Cardiac muscle cell (in vitro differentiated cells and primary cell): ENCODE measurements at regions not wholly inside any gene's neighbourhood (a gene's known extent, or its start where the extent isn't known, plus 50 kb on each side); places are given as distances from the start of the nearest gene placed in this dataset.

ENCODE experiments used
- DNase-seq, 2 donors: peaks; one replicate each; pipeline versions ENCODE4 v3.0.0 to v3.0.0-alpha.2; 2010 to 2017; ENCODE audit warnings: low read depth in 1 of 2, low spot score in 1 of 2
- H3K27ac ChIP-seq: fragments of 200-600 bp; sonication (generic); 2 replicates; pipeline ENCODE4 v1.5.1; 2016
- H3K27me3 ChIP-seq: fragments of 200-600 bp; sonication (generic); 2 replicates; pipeline ENCODE4 v1.6.0; 2016; ENCODE audit warnings: control low read depth
- H3K36me3 ChIP-seq: fragments of 200-600 bp; sonication (generic); 2 replicates; pipeline ENCODE4 v1.5.1; 2016; ENCODE audit warnings: control low read depth
- H3K4me1 ChIP-seq: fragments of 200-600 bp; sonication (generic); 2 replicates; pipeline ENCODE4 v1.8.1; 2017; ENCODE audit warnings: low read depth, mild to moderate bottlenecking, mixed run types
- H3K4me3 ChIP-seq: fragments of 200-600 bp; sonication (generic); 2 replicates; pipeline ENCODE4 v1.5.1; 2016; ENCODE audit warnings: mild to moderate bottlenecking
- H3K9me3 ChIP-seq: fragments of 200-600 bp; sonication (generic); 2 replicates; pipeline ENCODE4 v1.5.1; 2017; ENCODE audit warnings: low read depth, mild to moderate bottlenecking, control low read depth
- CTCF ChIP-seq: IDR thresholded peaks from 2 replicates; pipeline ENCODE4 v1.5.1; 2012; ENCODE audit warnings: low read depth, mild to moderate bottlenecking, low read length

- Histone ChIP-seq H3K4me1 (no peaks in the 10 kb centered on the region), H3K27me3 (no peaks in the 10 kb centered on the region), H3K9me3 (no peaks in the 10 kb centered on the region), H3K27ac (no peak overlapping the region), H3K4me3 (no peak overlapping the region), H3K36me3 (no peaks in the 10 kb centered on the region)
- no peak for DNase-seq
- TF ChIP-seq CTCF: no peak
Measured at GRCh38 chr1:242731446-242731845, 206.9 kb upstream of the PLD5 start.

GRCh38 chr1:242728696-242729095 is 204.2 kb upstream of the PLD5 start:
- Histone ChIP-seq H3K4me1 (no peaks in the 10 kb centered on the region), H3K27ac (no peak overlapping the region), H3K36me3 (no peaks in the 10 kb centered on the region), H3K9me3 (no peaks in the 10 kb centered on the region), H3K27me3 (no peaks in the 10 kb centered on the region), H3K4me3 (no peak overlapping the region)
- no peak for DNase-seq
- TF ChIP-seq CTCF: no peak

GRCh38 chr1:242723044-242723716 is 198.7 kb upstream of the PLD5 start:
- no peaks in the 10 kb centered on the region for H3K27me3 ChIP-seq
- no peak overlapping the region for H3K4me3 ChIP-seq
- no peak for TF ChIP-seq CTCF
- no peaks in the 10 kb centered on the region for H3K4me1 ChIP-seq
- no peaks in the 10 kb centered on the region for H3K9me3 ChIP-seq
- H3K36me3 ChIP-seq: no peaks in the 10 kb centered on the region
- DNase-seq: no peak
- no peak overlapping the region for H3K27ac ChIP-seq

DNA sequence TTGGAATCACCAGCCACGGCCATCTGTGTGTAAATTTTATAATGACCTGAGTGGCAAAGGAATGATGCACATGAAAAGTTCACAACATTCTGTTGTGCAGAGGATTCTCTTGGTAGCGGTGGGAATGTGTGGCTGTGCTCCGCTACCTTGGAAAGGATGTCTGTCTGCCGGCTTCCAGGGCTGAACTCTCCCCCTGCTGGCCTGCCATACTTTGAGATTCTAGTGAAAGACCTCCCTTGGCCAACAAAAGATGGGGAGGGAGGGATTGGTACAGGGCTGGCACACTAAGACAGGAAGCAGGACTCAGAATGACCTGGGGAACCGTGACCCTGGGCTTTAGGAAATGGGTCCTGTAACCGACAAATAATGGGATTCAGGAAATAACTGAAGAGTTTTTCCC is 194.5 kb upstream of the PLD5 start:
- Histone ChIP-seq H3K36me3 (no peaks in the 10 kb centered on the region), H3K4me3 (no peak overlapping the region), H3K27me3 (no peaks in the 10 kb centered on the region), H3K4me1 (no peaks in the 10 kb centered on the region), H3K27ac (no peak overlapping the region), H3K9me3 (no peaks in the 10 kb centered on the region)
- DNase-seq: no peak
- no peak for TF ChIP-seq CTCF

GRCh38 chr1:242712248-242712647 is 187.8 kb upstream of the PLD5 start:
- Histone ChIP-seq H3K27ac (no peak overlapping the region), H3K9me3 (no peaks in the 10 kb centered on the region), H3K4me3 (no peak overlapping the region), H3K4me1 (peaks cover 7% of the 10 kb centered on the region), H3K36me3 (no peaks in the 10 kb centered on the region), H3K27me3 (no peaks in the 10 kb centered on the region)
- TF ChIP-seq CTCF: no peak
- DNase-seq: no peak

GRCh38 chr1:242710847-242711246 is 186.3 kb upstream of the PLD5 start:
- no peaks in the 10 kb centered on the region for H3K9me3 ChIP-seq
- H3K4me3 ChIP-seq: no peak overlapping the region
- H3K4me1 ChIP-seq: peaks cover 7% of the 10 kb centered on the region
- no peaks in the 10 kb centered on the region for H3K27me3 ChIP-seq
- TF ChIP-seq CTCF: no peak
- H3K27ac ChIP-seq: no peak overlapping the region
- no peaks in the 10 kb centered on the region for H3K36me3 ChIP-seq
- no peak for DNase-seq
